ENCODE measurements at regions not wholly inside any gene's neighbourhood (a gene's known extent, or its start where the extent isn't known, plus 50 kb on each side); places are given as distances from the start of the nearest gene placed in this dataset.

GRCh38 chr14:56371737-56372136 lies 207.9 kb upstream of the TMEM260 start:
- no peaks in the 10 kb centered on the region for H3K4me1 ChIP-seq (ENCODE audit: control insufficient read depth in 1 of 2, insufficient read depth in 2 of 2, low read depth in 1 of 2, low read length in 1 of 2)
- H4K20me1 ChIP-seq (ENCODE audit: insufficient read depth) = no peaks in the 10 kb centered on the region
- no peaks in the 10 kb centered on the region for H3K9me2 ChIP-seq
- H3K4me3 ChIP-seq (ENCODE audit: low read depth in 2 of 2, low read length in 1 of 2) = no peak overlapping the region
- H3K27me3 ChIP-seq (ENCODE audit: insufficient read depth) = no peaks in the 10 kb centered on the region; the same call in 1 of the 2 replicates
- H3K9ac ChIP-seq = no peak overlapping the region
- TF ChIP-seq NFIC (IDR thresholded peaks at IDR 0.05; ENCODE audit: borderline replicate concordance) (no peak), FOXM1 (IDR thresholded peaks at IDR 0.05; ENCODE audit: low read depth) (no peak), USF2 (IDR thresholded peaks at IDR 0.05; ENCODE audit: borderline replicate concordance, low read depth, low read length) (no peak), SIN3A (IDR thresholded peaks at IDR 0.05; ENCODE audit: borderline replicate concordance, low read depth, low read length) (no peak), PBX3 (IDR thresholded peaks at IDR 0.05) (no peak), RCOR1 (IDR thresholded peaks at IDR 0.05; ENCODE audit: low read length) (no peak), FOSL2 (IDR thresholded peaks at IDR 0.05; ENCODE audit: borderline replicate concordance, low read depth) (no peak), MEF2A (IDR thresholded peaks at IDR 0.05; ENCODE audit: borderline replicate concordance, low read depth) (no peak), YY1 (IDR thresholded peaks at IDR 0.05; ENCODE audit: low read depth) (no peak), TEAD4 (IDR thresholded peaks at IDR 0.05; ENCODE audit: borderline replicate concordance, insufficient read depth) (no peak), MXI1 (IDR thresholded peaks at IDR 0.05; ENCODE audit: low read depth, low read length) (no peak)
- no peaks in the 10 kb centered on the region for H3K9me3 ChIP-seq
- H3K27ac ChIP-seq (ENCODE audit: low read depth in 2 of 2, low read length in 1 of 2) = no peak overlapping the region
- no peak overlapping the region for H3K4me2 ChIP-seq
- H3K79me2 ChIP-seq (ENCODE audit: insufficient read depth) = no peaks in the 10 kb centered on the region
- H3K36me3 ChIP-seq (replicated peaks in 1 of 2; ENCODE audit: control insufficient read depth in 1 of 2, insufficient read depth in 2 of 2, low read length in 1 of 2) = no peaks in the 10 kb centered on the region
- ChIA-PET CTCF (no interaction called here), POLR2A (no interaction called here)
- no peak for DNase-seq
- H2AFZ ChIP-seq (ENCODE audit: low read depth) = no peak overlapping the region
- H3F3A ChIP-seq (replicated peaks; ENCODE audit: insufficient read depth) = no peaks in the 10 kb centered on the region
- 21% methylated on average over 3 of the region's 3 CpGs for WGBS (ENCODE audit: low lambda C conversion rate)

GRCh38 chr14:56374421-56374820 lies 205.2 kb upstream of the TMEM260 start:
- no peak overlapping the region for H2AFZ ChIP-seq (ENCODE audit: low read depth)
- no peaks in the 10 kb centered on the region for H3K79me2 ChIP-seq (ENCODE audit: insufficient read depth)
- no peaks in the 10 kb centered on the region for H4K20me1 ChIP-seq (ENCODE audit: insufficient read depth)
- ChIA-PET CTCF (interaction anchor here (1.8 kb wide), 1 partner anchor 942 kb away, joined by 4 read pairs; no protein-coding TSS in a partner anchor), POLR2A (no interaction called here)
- no peak overlapping the region for H3K27ac ChIP-seq (ENCODE audit: low read depth in 2 of 2, low read length in 1 of 2)
- H3K4me3 ChIP-seq (ENCODE audit: low read depth in 2 of 2, low read length in 1 of 2) = no peak overlapping the region
- H3K9me3 ChIP-seq = no peaks in the 10 kb centered on the region
- no peak overlapping the region for H3K9ac ChIP-seq
- no peak overlapping the region for H3K4me2 ChIP-seq
- no peaks in the 10 kb centered on the region for H3K9me2 ChIP-seq
- H3K36me3 ChIP-seq (replicated peaks in 1 of 2; ENCODE audit: control insufficient read depth in 1 of 2, insufficient read depth in 2 of 2, low read length in 1 of 2) = no peaks in the 10 kb centered on the region
- H3K4me1 ChIP-seq (ENCODE audit: control insufficient read depth in 1 of 2, insufficient read depth in 2 of 2, low read depth in 1 of 2, low read length in 1 of 2) = no peaks in the 10 kb centered on the region
- WGBS (ENCODE audit: low lambda C conversion rate) = 13% methylated on average over 1 of the region's 1 CpG
- H3K27me3 ChIP-seq (ENCODE audit: insufficient read depth) = no peaks in the 10 kb centered on the region; the same call in 1 of the 2 replicates
- no peak for DNase-seq
- H3F3A ChIP-seq (replicated peaks; ENCODE audit: insufficient read depth) = no peaks in the 10 kb centered on the region
- no peak for TF ChIP-seq ELF1 (IDR thresholded peaks at IDR 0.05)
- no peak for TF ChIP-seq IRF3 (IDR thresholded peaks at IDR 0.05; ENCODE audit: low read depth, low read length)
- TF ChIP-seq CHD2 (IDR thresholded peaks at IDR 0.05; ENCODE audit: low read length, partially characterized antibody) = no peak
- no peak for TF ChIP-seq RAD21 (IDR thresholded peaks at IDR 0.05; ENCODE audit: low read length)
- TF ChIP-seq TAF1 (IDR thresholded peaks at IDR 0.05; ENCODE audit: borderline replicate concordance, low read depth, low read length) = no peak
- no peak for TF ChIP-seq YY1 (IDR thresholded peaks at IDR 0.05; ENCODE audit: low read depth)
- no peak for TF ChIP-seq TEAD4 (IDR thresholded peaks at IDR 0.05; ENCODE audit: borderline replicate concordance, insufficient read depth)
- no peak for TF ChIP-seq ZBTB33 (IDR thresholded peaks at IDR 0.05; ENCODE audit: borderline replicate concordance, low read depth)
- no peak for TF ChIP-seq EP300 (IDR thresholded peaks at IDR 0.05; ENCODE audit: borderline replicate concordance in 1 of 2, low read depth in 1 of 2, low read length in 1 of 2)
- no peak for TF ChIP-seq FOSL2 (IDR thresholded peaks at IDR 0.05; ENCODE audit: borderline replicate concordance, low read depth)
- TF ChIP-seq RCOR1 (IDR thresholded peaks at IDR 0.05; ENCODE audit: low read length) = no peak
- no peak for TF ChIP-seq SIN3A (IDR thresholded peaks at IDR 0.05; ENCODE audit: borderline replicate concordance, low read depth, low read length)
- no peak for TF ChIP-seq PBX3 (IDR thresholded peaks at IDR 0.05)
- no peak for TF ChIP-seq JUND (IDR thresholded peaks at IDR 0.05)
- TF ChIP-seq MAX (IDR thresholded peaks at IDR 0.05; ENCODE audit: low read depth) = no peak
- TF ChIP-seq TCF12 (IDR thresholded peaks at IDR 0.05) = no peak
- TF ChIP-seq GATA2 (CRISPR knock-in tag; IDR thresholded peaks at IDR 0.05) = no peak

All from SK-N-SH (cell line).